HEK293 (cell line): ENCODE measurements at regions not wholly inside any gene's neighbourhood (a gene's known extent, or its start where the extent isn't known, plus 50 kb on each side); places are given as distances from the start of the nearest gene placed in this dataset.

Source experiments
- AEBP2 ChIP-seq: fragments of 450-650 bp; formaldehyde crosslinking; IDR thresholded peaks from 2 replicates; pipeline ENCODE4 v1.5.1; 2016; ENCODE audit warnings: missing biosample characterization, missing genetic modification characterization, borderline replicate concordance
- BCL11B ChIP-seq: fragments of 450-650 bp; formaldehyde crosslinking; IDR thresholded peaks from 2 replicates; pipeline ENCODE4 v1.5.1; 2016; ENCODE audit warnings: low read depth, missing biosample characterization, missing genetic modification characterization
- CTCF ChIP-seq: fragments of 450-650 bp; formaldehyde crosslinking; IDR thresholded peaks from 2 replicates; pipeline ENCODE4 v1.5.1; 2016; ENCODE audit warnings: missing biosample characterization, missing genetic modification characterization
- SETDB1 ChIP-seq: IDR thresholded peaks from one replicate; pipeline ENCODE4 v1.6.1; 2017; ENCODE audit warnings: mild to moderate bottlenecking, low read length, moderate library complexity, mixed read lengths; ENCODE audit not compliant: insufficient read length
- ZBTB21 ChIP-seq: fragments of 450-650 bp; formaldehyde crosslinking; IDR thresholded peaks from 2 replicates; pipeline ENCODE4 v1.5.1; 2017; ENCODE audit warnings: missing biosample characterization, missing genetic modification characterization
- ZBTB49 ChIP-seq: fragments of 450-650 bp; formaldehyde crosslinking; IDR thresholded peaks from 2 replicates; pipeline ENCODE4 v1.5.1; 2016; ENCODE audit warnings: missing biosample characterization, missing genetic modification characterization, low read depth
- ZNF175 ChIP-seq: fragments of 450-650 bp; formaldehyde crosslinking; IDR thresholded peaks from 2 replicates; pipeline ENCODE4 v1.5.1; 2016; ENCODE audit warnings: missing biosample characterization, missing genetic modification characterization
- ZNF24 ChIP-seq: fragments of 450-650 bp; formaldehyde crosslinking; IDR thresholded peaks from 2 replicates; pipeline ENCODE4 v1.5.1; 2016; ENCODE audit warnings: missing biosample characterization, missing genetic modification characterization
- ZNF324 ChIP-seq: fragments of 450-650 bp; formaldehyde crosslinking; IDR thresholded peaks from 2 replicates; pipeline ENCODE4 v1.5.1; 2016; ENCODE audit warnings: missing biosample characterization, missing genetic modification characterization
- ZNF501 ChIP-seq: fragments of 450-650 bp; formaldehyde crosslinking; IDR thresholded peaks from 2 replicates; pipeline ENCODE4 v1.5.1; 2016; ENCODE audit warnings: missing biosample characterization, missing genetic modification characterization
- ZNF518A ChIP-seq: fragments of 450-650 bp; formaldehyde crosslinking; conservative IDR thresholded peaks from 2 replicates; pipeline ENCODE4 v1.5.1; 2016; ENCODE audit warnings: low read depth, missing biosample characterization, missing genetic modification characterization
- ZNF670 ChIP-seq: fragments of 450-650 bp; formaldehyde crosslinking; IDR thresholded peaks from 2 replicates; pipeline ENCODE4 v1.5.1; 2016; ENCODE audit warnings: missing biosample characterization, missing genetic modification characterization, low read depth

DNA sequence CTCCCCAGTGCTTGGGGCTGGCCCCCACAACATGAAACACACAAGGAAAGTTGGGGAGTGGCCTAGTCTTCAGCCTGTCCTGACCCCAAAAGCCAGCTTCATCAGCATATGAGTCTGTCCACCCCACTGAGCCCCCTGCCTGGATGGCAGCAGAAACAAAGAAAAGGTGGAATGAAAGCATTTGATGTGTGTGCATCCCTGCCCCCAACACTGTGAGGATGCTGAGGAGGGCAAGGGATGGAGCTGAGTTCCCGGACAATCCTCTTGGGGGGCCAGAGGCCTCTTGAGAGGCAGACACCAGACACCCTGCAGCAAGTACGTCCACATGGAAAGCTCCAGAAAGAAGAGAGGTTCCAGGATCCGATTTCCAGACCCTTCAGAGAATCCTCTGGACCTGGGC lies 113.5 kb upstream of the PPP1R26 start:
- TF ChIP-seq ZNF501 (no peak), CTCF (tag by site-specific recombination) (no peak), ZNF24 (tag by site-specific recombination) (no peak), ZNF324 (tag by site-specific recombination) (no peak), ZBTB49 (tag by site-specific recombination) (no peak), BCL11B (tag by site-specific recombination) (no peak), ZBTB21 (tag by site-specific recombination) (no peak), SETDB1 (no peak), ZNF518A (tag by site-specific recombination) (no peak), ZNF175 (tag by site-specific recombination) (no peak), ZNF670 (tag by site-specific recombination) (no peak), AEBP2 (tag by site-specific recombination) (no peak)
